NCI-H82 treated with DMSO at 0.1 percent for 48 hours (cell line): ENCODE measurements at regions not wholly inside any gene's neighbourhood (a gene's known extent, or its start where the extent isn't known, plus 50 kb on each side); places are given as distances from the start of the nearest gene placed in this dataset.

ENCODE experiments used
- DNase-seq: peaks from one replicate; lab custom pipeline; 2025; ENCODE audit not compliant: unreplicated experiment; lab: John Stamatoyannopoulos, UW

GRCh38 chr22:27680636-27681035 is 120.9 kb downstream of the MN1 start:
- DNase-seq, result no peak

GRCh38 chr22:27681037-27681436 is 120.5 kb downstream of the MN1 start:
- no peak for DNase-seq

GRCh38 chr22:27682437-27682836 is 119.1 kb downstream of the MN1 start:
- no peak for DNase-seq

- no peak for DNase-seq
Measured at GRCh38 chr22:27684901-27685300, 116.7 kb downstream of the MN1 start.

- DNase-seq, result no peak
Measured at GRCh38 chr22:27685515-27685914, 116.0 kb downstream of the MN1 start.

GRCh38 chr22:27685970-27686369 is 115.6 kb downstream of the MN1 start:
- no peak for DNase-seq

GRCh38 chr22:27686534-27686933 is 115.0 kb downstream of the MN1 start:
- DNase-seq, result no peak

GRCh38 chr22:27687984-27688545 is 113.5 kb downstream of the MN1 start:
- DNase-seq, result no peak

- DNase-seq, result no peak
Measured at GRCh38 chr22:27689664-27690063, 111.9 kb downstream of the MN1 start.

- no peak for DNase-seq
Measured at GRCh38 chr22:27690599-27690998, 111.0 kb downstream of the MN1 start.

GRCh38 chr22:27692243-27692642 is 109.3 kb downstream of the MN1 start:
- no peak for DNase-seq

- DNase-seq, result no peak
Measured at GRCh38 chr22:27695925-27696324, 105.6 kb downstream of the MN1 start.

GRCh38 chr22:27697888-27698287 is 103.7 kb downstream of the MN1 start:
- no peak for DNase-seq
